ENCODE measurements at regions not wholly inside any gene's neighbourhood (a gene's known extent, or its start where the extent isn't known, plus 50 kb on each side); places are given as distances from the start of the nearest gene placed in this dataset.
A peak's percentile ranks its signal among the peaks of the same experiment; 100 is the strongest.

DNA sequence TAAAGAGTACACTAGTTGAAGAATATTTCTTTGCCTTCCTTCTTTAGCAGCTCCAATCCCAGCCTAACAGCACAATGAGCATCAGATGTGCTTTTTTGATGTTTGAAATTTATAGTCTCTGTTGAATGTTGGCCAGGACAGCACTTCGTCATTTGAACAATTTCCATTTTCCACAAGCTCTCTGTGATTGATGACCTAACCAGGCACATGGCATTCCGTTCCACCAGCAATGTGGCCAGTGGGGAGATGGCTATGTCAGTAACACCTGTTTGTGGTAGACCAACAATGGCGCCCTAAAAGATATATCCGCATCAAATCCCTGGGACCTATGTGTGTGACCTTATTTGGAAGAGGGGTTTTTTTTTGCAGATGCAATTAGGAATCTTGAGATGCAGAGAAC is 66.8 kb downstream of the PALM2AKAP2 start:
- intact Hi-C loops (cut with DNase I; ENCODE audit: low total_unique reads): no loop called here
- Histone ChIP-seq H3K9me3 (no peaks in the 10 kb centered on the region), H3K4me1 (no peaks in the 10 kb centered on the region), H3K36me3 (ENCODE audit: low read depth, missing control alignments) (no peaks in the 10 kb centered on the region), H3K4me3 (no peak overlapping the region), H3K27ac (no peak overlapping the region), H3K27me3 (no peaks in the 10 kb centered on the region)
- TF ChIP-seq POLR2A (IDR thresholded peaks at IDR 0.05): no peak
- TF ChIP-seq, protein P1, sequence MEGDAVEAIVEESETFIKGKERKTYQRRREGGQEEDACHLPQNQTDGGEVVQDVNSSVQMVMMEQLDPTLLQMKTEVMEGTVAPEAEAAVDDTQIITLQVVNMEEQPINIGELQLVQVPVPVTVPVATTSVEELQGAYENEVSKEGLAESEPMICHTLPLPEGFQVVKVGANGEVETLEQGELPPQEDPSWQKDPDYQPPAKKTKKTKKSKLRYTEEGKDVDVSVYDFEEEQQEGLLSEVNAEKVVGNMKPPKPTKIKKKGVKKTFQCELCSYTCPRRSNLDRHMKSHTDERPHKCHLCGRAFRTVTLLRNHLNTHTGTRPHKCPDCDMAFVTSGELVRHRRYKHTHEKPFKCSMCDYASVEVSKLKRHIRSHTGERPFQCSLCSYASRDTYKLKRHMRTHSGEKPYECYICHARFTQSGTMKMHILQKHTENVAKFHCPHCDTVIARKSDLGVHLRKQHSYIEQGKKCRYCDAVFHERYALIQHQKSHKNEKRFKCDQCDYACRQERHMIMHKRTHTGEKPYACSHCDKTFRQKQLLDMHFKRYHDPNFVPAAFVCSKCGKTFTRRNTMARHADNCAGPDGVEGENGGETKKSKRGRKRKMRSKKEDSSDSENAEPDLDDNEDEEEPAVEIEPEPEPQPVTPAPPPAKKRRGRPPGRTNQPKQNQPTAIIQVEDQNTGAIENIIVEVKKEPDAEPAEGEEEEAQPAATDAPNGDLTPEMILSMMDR (IDR thresholded peaks at IDR 0.05): no peak
- no peak for DNase-seq
- WGBS, 2 donors: 82 to 89% methylated on average over 4 of the region's 4 CpGs

DNA sequence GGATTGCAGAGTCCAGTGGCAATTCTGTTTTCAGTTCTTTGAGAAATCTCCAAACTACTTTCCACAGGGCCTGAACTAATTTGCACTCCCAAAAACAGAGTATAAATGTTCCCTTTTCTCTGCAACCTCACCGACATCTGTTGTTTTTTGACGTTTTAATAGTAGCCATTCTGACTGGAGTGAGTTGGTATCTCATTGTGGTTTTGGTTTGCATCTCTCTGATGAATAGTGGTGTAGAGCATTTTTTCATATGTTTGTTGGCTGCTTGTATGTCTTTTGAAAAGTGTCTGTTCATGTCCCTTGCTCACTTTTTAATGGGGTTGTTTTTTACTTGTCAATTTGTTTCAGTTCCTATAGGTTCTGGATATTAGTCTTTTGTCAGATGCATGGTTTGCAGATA is 72.6 kb downstream of the PALM2AKAP2 start:
- Histone ChIP-seq H3K27ac (no peak overlapping the region), H3K36me3 (ENCODE audit: low read depth, missing control alignments) (no peaks in the 10 kb centered on the region), H3K4me3 (no peak overlapping the region), H3K27me3 (no peaks in the 10 kb centered on the region), H3K4me1 (peaks cover 6% of the 10 kb centered on the region), H3K9me3 (no peaks in the 10 kb centered on the region)
- TF ChIP-seq, protein P1 (IDR thresholded peaks at IDR 0.05): no peak
- TF ChIP-seq POLR2A (IDR thresholded peaks at IDR 0.05): no peak
- WGBS, 2 donors: 81 to 91% methylated on average over 2 of the region's 2 CpGs
- intact Hi-C loops (cut with DNase I; ENCODE audit: low total_unique reads): no loop called here
- DNase-seq: no peak

DNA sequence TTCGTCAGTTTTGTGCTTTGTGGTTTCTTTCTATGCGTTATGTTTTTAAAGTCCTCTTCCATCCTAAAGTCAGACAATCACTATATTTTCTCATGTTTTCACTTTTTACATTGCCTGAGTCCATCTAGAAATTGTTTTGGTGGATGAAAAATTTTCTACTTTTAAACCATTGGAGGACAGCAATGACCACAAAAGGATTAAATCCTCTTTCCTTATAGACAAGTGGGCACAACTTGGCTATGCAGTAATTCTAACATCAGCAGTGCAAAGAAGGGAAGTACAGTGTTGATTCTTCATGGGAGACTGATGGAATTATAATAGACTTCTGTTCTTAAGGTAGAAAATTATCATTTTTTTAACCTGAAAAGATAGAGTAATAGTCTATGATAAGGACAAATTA is 75.5 kb downstream of the PALM2AKAP2 start:
- Histone ChIP-seq H3K36me3 (ENCODE audit: low read depth, missing control alignments) (no peaks in the 10 kb centered on the region), H3K27me3 (no peaks in the 10 kb centered on the region), H3K4me1 (peaks cover 6% of the 10 kb centered on the region), H3K27ac (no peak overlapping the region), H3K9me3 (no peaks in the 10 kb centered on the region), H3K4me3 (no peak overlapping the region)
- 86 to 90% methylated on average over 2 of the region's 2 CpGs for WGBS, 2 donors
- no peak for DNase-seq
- TF ChIP-seq, protein P1 (IDR thresholded peaks at IDR 0.05): no peak
- TF ChIP-seq POLR2A (IDR thresholded peaks at IDR 0.05): no peak
- intact Hi-C loops (cut with DNase I; ENCODE audit: low total_unique reads): no loop called here

DNA sequence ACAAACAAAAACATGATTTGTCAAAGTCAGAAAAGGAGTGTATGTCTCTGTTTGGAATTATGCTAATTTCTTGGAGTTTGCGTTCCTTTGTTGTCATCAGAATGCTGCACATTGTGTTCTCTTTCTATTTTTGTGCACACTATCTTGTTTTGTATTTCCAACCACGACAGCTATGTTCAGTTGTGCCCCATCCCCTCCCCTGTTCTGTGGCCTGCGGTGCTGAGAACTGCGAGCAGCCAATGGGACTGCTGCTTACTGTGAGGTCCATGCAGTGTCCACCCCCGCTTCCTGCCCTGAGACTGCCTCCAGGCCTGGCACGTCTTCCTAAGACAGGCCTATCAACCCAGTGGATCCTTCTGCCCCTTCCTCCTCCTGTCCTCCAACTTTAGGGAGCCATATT is 76.8 kb downstream of the PALM2AKAP2 start:
- Histone ChIP-seq H3K27ac (peak overlapping the region; percentile 23 to 64), H3K4me1 (peaks cover 6% of the 10 kb centered on the region), H3K27me3 (no peaks in the 10 kb centered on the region), H3K4me3 (no peak overlapping the region), H3K36me3 (ENCODE audit: low read depth, missing control alignments) (no peaks in the 10 kb centered on the region), H3K9me3 (no peaks in the 10 kb centered on the region)
- 59 to 63% methylated on average over 6 of the region's 6 CpGs for WGBS, 2 donors
- TF ChIP-seq POLR2A (IDR thresholded peaks at IDR 0.05): no peak
- TF ChIP-seq, protein P1 (IDR thresholded peaks at IDR 0.05): no peak
- intact Hi-C loops (cut with DNase I; ENCODE audit: low total_unique reads): no loop called here
- DNase-seq: peak; percentile 58

DNA sequence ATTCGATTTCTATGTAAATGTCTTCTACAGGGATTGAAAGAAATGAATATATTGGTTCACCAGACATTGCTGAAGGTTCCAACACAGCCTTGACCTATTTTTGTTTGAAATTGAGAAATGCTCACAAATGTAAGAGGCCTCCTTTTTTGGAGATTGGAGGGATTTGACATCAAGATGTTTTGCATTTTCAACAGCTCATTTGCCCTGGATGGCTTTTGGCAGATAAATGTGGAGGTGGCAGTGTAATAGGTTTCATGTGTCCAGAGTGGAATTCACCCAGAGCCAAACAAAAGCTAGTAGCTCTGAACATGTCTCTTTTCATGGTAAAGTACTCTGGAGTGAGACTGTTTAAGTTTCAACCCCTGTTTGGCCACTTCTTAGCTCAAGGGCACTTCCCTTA is 77.3 kb downstream of the PALM2AKAP2 start:
- Histone ChIP-seq H3K9me3 (no peaks in the 10 kb centered on the region), H3K36me3 (ENCODE audit: low read depth, missing control alignments) (no peaks in the 10 kb centered on the region), H3K4me1 (peaks cover 6% of the 10 kb centered on the region), H3K27ac (peak overlapping the region; percentile 23 to 64), H3K4me3 (no peak overlapping the region), H3K27me3 (no peaks in the 10 kb centered on the region)
- TF ChIP-seq, protein P1 (IDR thresholded peaks at IDR 0.05): no peak
- no peak for TF ChIP-seq POLR2A (IDR thresholded peaks at IDR 0.05)
- DNase-seq: no peak
- WGBS, 2 donors: 79% methylated on average over 1 of the region's 1 CpG
- intact Hi-C loops (cut with DNase I; ENCODE audit: low total_unique reads): no loop called here

Measured in testis (tissue), 2 donors.